ENCODE measurements at regions not wholly inside any gene's neighbourhood (a gene's known extent, or its start where the extent isn't known, plus 50 kb on each side); places are given as distances from the start of the nearest gene placed in this dataset.

DNA sequence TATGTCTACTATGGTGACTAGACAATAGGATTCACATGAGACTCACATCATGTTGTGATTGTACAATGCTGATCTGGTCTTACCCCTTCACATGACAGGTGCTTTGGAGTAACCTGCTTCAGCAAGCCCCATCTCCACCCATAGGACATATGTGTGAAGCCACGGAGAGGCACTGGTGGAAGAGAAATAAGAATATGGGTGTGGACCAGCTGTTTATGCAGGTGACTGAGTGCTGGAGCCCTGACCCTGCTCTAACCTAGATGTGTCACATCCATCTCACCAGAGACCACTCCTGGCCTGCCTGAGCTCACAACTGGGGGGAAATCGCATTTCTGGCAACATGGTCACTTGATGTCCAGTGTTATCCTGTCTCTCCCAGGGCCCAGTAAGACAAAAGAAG is 119.7 kb downstream of the GGTLC2 start:
- no peaks in the 10 kb centered on the region for H3K9me3 ChIP-seq (ENCODE audit: low read length)
- no peak overlapping the region for H3K27ac ChIP-seq (ENCODE audit: extremely low read length, insufficient read depth, low read length)
- no TSS peak for BruUV-seq (replicated peaks)
- H3K36me3 ChIP-seq (replicated peaks in 1 of 2; ENCODE audit: control insufficient read depth in 1 of 2, insufficient read depth in 2 of 2, low read length in 2 of 2): no peaks in the 10 kb centered on the region
- H3K4me1 ChIP-seq (ENCODE audit: insufficient read depth, low read length): no peaks in the 10 kb centered on the region
- intact Hi-C loops (cut with micrococcal nuclease; ENCODE audit: unreplicated experiment) (no loop called here), in situ Hi-C loops (cut with HindIII; ENCODE audit: extremely low pct_ligation_motif_present, low pct_unique_long_range_greater_than_20kb) (no loop called here)
- no peak overlapping the region for H2AFZ ChIP-seq (ENCODE audit: low read length)
- CTCF ChIA-PET (ENCODE audit: low intra/inter-chr PET ratio, low total read pairs): no interaction called here
- FAIRE-seq (no peak), ATAC-seq (no peak), DNase-seq (ENCODE audit: low spot score) (no peak)
- H3K9ac ChIP-seq (ENCODE audit: insufficient read depth, low read depth, low read length): no peak overlapping the region
- H4K20me1 ChIP-seq (ENCODE audit: insufficient read depth, low read length): no peaks in the 10 kb centered on the region
- POLR2A ChIA-PET: no interaction called here
- 0% methylated on average over 2 of the region's 2 CpGs for WGBS (ENCODE audit: low lambda C conversion rate)
- TF ChIP-seq, protein P1, sequence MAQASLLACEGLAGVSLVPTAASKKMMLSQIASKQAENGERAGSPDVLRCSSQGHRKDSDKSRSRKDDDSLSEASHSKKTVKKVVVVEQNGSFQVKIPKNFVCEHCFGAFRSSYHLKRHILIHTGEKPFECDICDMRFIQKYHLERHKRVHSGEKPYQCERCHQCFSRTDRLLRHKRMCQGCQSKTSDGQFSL (CRISPR knock-in tag; IDR thresholded peaks at IDR 0.05): no peak
- no peak for TF ChIP-seq HMGA1 (CRISPR knock-in tag; conservative IDR thresholded peaks at IDR 0.05)
- TF ChIP-seq, protein P2, sequence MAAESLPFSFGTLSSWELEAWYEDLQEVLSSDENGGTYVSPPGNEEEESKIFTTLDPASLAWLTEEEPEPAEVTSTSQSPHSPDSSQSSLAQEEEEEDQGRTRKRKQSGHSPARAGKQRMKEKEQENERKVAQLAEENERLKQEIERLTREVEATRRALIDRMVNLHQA (CRISPR knock-in tag; IDR thresholded peaks at IDR 0.05): no peak
- TF ChIP-seq, protein P3, sequence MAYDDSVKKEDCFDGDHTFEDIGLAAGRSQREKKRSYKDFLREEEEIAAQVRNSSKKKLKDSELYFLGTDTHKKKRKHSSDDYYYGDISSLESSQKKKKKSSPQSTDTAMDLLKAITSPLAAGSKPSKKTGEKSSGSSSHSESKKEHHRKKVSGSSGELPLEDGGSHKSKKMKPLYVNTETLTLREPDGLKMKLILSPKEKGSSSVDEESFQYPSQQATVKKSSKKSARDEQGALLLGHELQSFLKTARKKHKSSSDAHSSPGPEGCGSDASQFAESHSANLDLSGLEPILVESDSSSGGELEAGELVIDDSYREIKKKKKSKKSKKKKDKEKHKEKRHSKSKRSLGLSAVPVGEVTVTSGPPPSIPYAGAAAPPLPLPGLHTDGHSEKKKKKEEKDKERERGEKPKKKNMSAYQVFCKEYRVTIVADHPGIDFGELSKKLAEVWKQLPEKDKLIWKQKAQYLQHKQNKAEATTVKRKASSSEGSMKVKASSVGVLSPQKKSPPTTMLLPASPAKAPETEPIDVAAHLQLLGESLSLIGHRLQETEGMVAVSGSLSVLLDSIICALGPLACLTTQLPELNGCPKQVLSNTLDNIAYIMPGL (CRISPR knock-in tag; IDR thresholded peaks at IDR 0.05; ENCODE audit: borderline replicate concordance in 1 of 2, low read depth in 1 of 2): no peak
- no peak overlapping the region for H3K4me3 ChIP-seq (replicated peaks in 1 of 3; ENCODE audit: insufficient read depth in 1 of 3, low read depth in 2 of 3, low read length in 3 of 3)
- H3K4me2 ChIP-seq (ENCODE audit: low read depth, low read length): no peak overlapping the region
- H3K79me2 ChIP-seq (ENCODE audit: insufficient read depth, low read length): no peaks in the 10 kb centered on the region
- H3K27me3 ChIP-seq (ENCODE audit: control insufficient read depth in 1 of 2, insufficient read depth in 2 of 2, low read length in 2 of 2): peaks cover 0 to 14% of the 10 kb centered on the region in 2 experiments; a peak in 3 of 5 replicates

DNA sequence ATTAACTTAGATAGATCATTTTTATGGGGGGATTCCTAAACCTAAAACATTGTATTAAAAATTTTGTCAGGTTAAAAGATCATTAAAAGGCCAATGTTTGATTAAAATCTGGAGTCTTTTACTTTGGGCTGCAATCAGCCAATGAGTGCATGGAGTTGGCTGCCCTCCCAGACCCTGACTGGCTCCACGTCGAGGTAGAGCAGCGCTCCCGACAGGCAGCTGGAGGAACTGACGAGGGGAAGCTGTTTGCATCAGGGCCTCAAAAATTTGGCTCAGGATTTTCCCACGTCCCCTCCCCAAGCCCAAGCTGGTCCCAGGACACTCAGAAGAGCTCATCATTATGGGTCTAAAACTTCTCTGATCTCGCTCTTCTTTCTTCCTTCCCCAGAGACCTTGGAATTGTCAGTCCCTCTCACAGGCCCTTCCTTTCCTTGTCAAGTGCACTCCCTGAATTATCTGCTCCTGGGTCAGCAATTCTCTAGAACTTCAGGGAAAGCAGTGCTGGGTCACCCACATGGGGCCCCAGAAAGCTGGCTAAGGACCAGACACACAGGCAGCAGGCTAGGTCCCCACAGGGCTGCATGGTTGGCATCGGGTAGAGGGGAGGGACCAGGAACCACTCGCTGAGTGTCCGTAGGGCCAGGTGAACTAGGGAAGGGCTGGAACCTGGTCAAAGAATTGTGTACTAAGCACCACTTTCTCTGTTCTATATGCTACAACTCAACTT is 119.6 kb upstream of the IGLL5 start:
- POLR2A ChIA-PET: no interaction called here
- H3K27me3 ChIP-seq (ENCODE audit: control insufficient read depth in 1 of 2, insufficient read depth in 2 of 2, low read length in 2 of 2): peaks cover 1 to 9% of the 10 kb centered on the region in 2 experiments; a peak in 3 of 5 replicates
- no peaks in the 10 kb centered on the region for H3K4me1 ChIP-seq (ENCODE audit: insufficient read depth, low read length)
- FAIRE-seq (no peak), DNase-seq (ENCODE audit: low spot score) (no peak), ATAC-seq (no peak)
- no peak overlapping the region for H2AFZ ChIP-seq (ENCODE audit: low read length)
- BruUV-seq (replicated peaks): no TSS peak
- no peak overlapping the region for H3K4me3 ChIP-seq (replicated peaks in 1 of 3; ENCODE audit: insufficient read depth in 1 of 3, low read depth in 2 of 3, low read length in 3 of 3)
- no peak overlapping the region for H3K4me2 ChIP-seq (ENCODE audit: low read depth, low read length)
- WGBS (ENCODE audit: low lambda C conversion rate): 23% methylated on average over 10 of the region's 10 CpGs
- no peak overlapping the region for H3K27ac ChIP-seq (ENCODE audit: extremely low read length, insufficient read depth, low read length)
- H3K9me3 ChIP-seq (ENCODE audit: low read length): no peaks in the 10 kb centered on the region
- H3K79me2 ChIP-seq (ENCODE audit: insufficient read depth, low read length): no peaks in the 10 kb centered on the region
- no peaks in the 10 kb centered on the region for H4K20me1 ChIP-seq (ENCODE audit: insufficient read depth, low read length)
- in situ Hi-C loops (cut with HindIII; ENCODE audit: extremely low pct_ligation_motif_present, low pct_unique_long_range_greater_than_20kb): no loop called here
- no peaks in the 10 kb centered on the region for H3K36me3 ChIP-seq (replicated peaks in 1 of 2; ENCODE audit: control insufficient read depth in 1 of 2, insufficient read depth in 2 of 2, low read length in 2 of 2)
- CTCF ChIA-PET (ENCODE audit: low intra/inter-chr PET ratio, low total read pairs): no interaction called here
- intact Hi-C loops (cut with micrococcal nuclease; ENCODE audit: unreplicated experiment): no loop called here
- no peak overlapping the region for H3K9ac ChIP-seq (ENCODE audit: insufficient read depth, low read depth, low read length)
- TF ChIP-seq NFE2 (CRISPR knock-in tag; IDR thresholded peaks at IDR 0.05): no peak
- TF ChIP-seq TRIM24 (CRISPR knock-in tag; IDR thresholded peaks at IDR 0.05): no peak
- TF ChIP-seq ZNF441 (CRISPR knock-in tag; IDR thresholded peaks at IDR 0.05; ENCODE audit: borderline replicate concordance): no peak
- no peak for TF ChIP-seq ZNF605 (CRISPR knock-in tag; IDR thresholded peaks at IDR 0.05)

Data from HepG2 (cell line).